Smooth muscle cell (in vitro differentiated cells): ENCODE measurements at regions not wholly inside any gene's neighbourhood (a gene's known extent, or its start where the extent isn't known, plus 50 kb on each side); places are given as distances from the start of the nearest gene placed in this dataset.

Experiments used
- DNase-seq: peaks from one replicate; lab custom pipeline; 2025; ENCODE audit not compliant: unreplicated experiment; lab: John Stamatoyannopoulos, UW
- H2AFZ ChIP-seq: fragments of 200-600 bp; sonication (generic); 2 replicates; pipeline ENCODE4 v1.6.0; 2016; ENCODE audit warnings: antibody characterized with exemption, low read depth, mild to moderate bottlenecking
- H3F3A ChIP-seq: fragments of 200-600 bp; sonication (generic); 2 replicates; pipeline ENCODE4 v1.6.0; 2017; ENCODE audit warnings: antibody characterized with exemption, low read depth
- H3K27ac ChIP-seq: fragments of 200-600 bp; sonication (generic); 2 replicates; pipeline ENCODE4 v1.5.1; 2016; ENCODE audit warnings: low read depth, mild to moderate bottlenecking
- H3K27me3 ChIP-seq: fragments of 200-600 bp; sonication (generic); 2 replicates; pipeline ENCODE4 v1.6.1; 2016; ENCODE audit warnings: low read depth, mild to moderate bottlenecking
- H3K36me3 ChIP-seq: fragments of 200-600 bp; sonication (generic); 2 replicates; pipeline ENCODE4 v1.5.1; 2016; ENCODE audit warnings: low read depth
- H3K4me1 ChIP-seq: fragments of 200-600 bp; sonication (generic); 2 replicates; pipeline ENCODE4 v1.5.1; 2016; ENCODE audit warnings: low read depth
- H3K4me2 ChIP-seq: fragments of 200-600 bp; sonication (generic); 2 replicates; pipeline ENCODE4 v1.6.0; 2016; ENCODE audit warnings: mild to moderate bottlenecking
- H3K4me3 ChIP-seq: fragments of 200-600 bp; sonication (generic); 2 replicates; pipeline ENCODE4 v1.5.1; 2016; ENCODE audit warnings: mild to moderate bottlenecking
- H3K79me2 ChIP-seq: fragments of 200-600 bp; sonication (generic); 2 replicates; pipeline ENCODE4 v1.6.0; 2016; ENCODE audit warnings: low read depth, mild to moderate bottlenecking
- H3K9ac ChIP-seq: fragments of 200-600 bp; sonication (generic); 2 replicates; pipeline ENCODE4 v1.6.0; 2016; ENCODE audit warnings: low read depth
- H3K9me3 ChIP-seq: fragments of 200-600 bp; sonication (generic); replicated peaks from 2 replicates; pipeline ENCODE4 v1.5.1; 2016; ENCODE audit warnings: low read depth
- H4K20me1 ChIP-seq: fragments of 200-600 bp; sonication (generic); 2 replicates; pipeline ENCODE4 v1.6.0; 2016; ENCODE audit warnings: low read depth
- CTCF ChIP-seq: fragments of 200-600 bp; sonication (generic); IDR thresholded peaks from 2 replicates; pipeline ENCODE4 v1.5.1; 2017; ENCODE audit warnings: borderline replicate concordance, mild to moderate bottlenecking, antibody characterized with exemption; ENCODE audit not compliant: insufficient read depth, poor library complexity, severe bottlenecking
- WGBS: methylation state at CpG from one replicate; pipeline ENCODE4 v1.1.7; 2016; ENCODE audit warnings: low lambda C conversion rate; 5-methylcytosine and 5-hydroxymethylcytosine counted together

GRCh38 chr6:140684776-140685550 lies 1310.5 kb upstream of the CITED2 start:
- H3F3A ChIP-seq, result no peaks in the 10 kb centered on the region
- no peaks in the 10 kb centered on the region for H3K4me1 ChIP-seq
- H3K9ac ChIP-seq, result no peak overlapping the region
- no peak for TF ChIP-seq CTCF
- H2AFZ ChIP-seq, result no peak overlapping the region
- DNase-seq, result no peak
- H4K20me1 ChIP-seq, result no peaks in the 10 kb centered on the region
- no peaks in the 10 kb centered on the region for H3K79me2 ChIP-seq
- no peaks in the 10 kb centered on the region for H3K36me3 ChIP-seq
- H3K9me3 ChIP-seq, result no peaks in the 10 kb centered on the region
- H3K4me3 ChIP-seq, result no peak overlapping the region
- no peaks in the 10 kb centered on the region for H3K27me3 ChIP-seq
- H3K27ac ChIP-seq, result no peak overlapping the region
- no peak overlapping the region for H3K4me2 ChIP-seq
- WGBS, result 84% methylated on average over 1 of the region's 1 CpG

GRCh38 chr6:140677781-140678528 lies 1303.5 kb upstream of the CITED2 start:
- DNase-seq, result no peak
- no peak overlapping the region for H3K4me2 ChIP-seq
- no peak for TF ChIP-seq CTCF

GRCh38 chr6:140671926-140672325 lies 1297.5 kb upstream of the CITED2 start:
- Histone ChIP-seq H3K27ac (no peak overlapping the region), H3K9ac (no peak overlapping the region), H2AFZ (no peak overlapping the region), H3K79me2 (no peaks in the 10 kb centered on the region), H3F3A (no peaks in the 10 kb centered on the region), H3K27me3 (no peaks in the 10 kb centered on the region), H3K9me3 (no peaks in the 10 kb centered on the region), H3K36me3 (no peaks in the 10 kb centered on the region), H4K20me1 (no peaks in the 10 kb centered on the region), H3K4me2 (no peak overlapping the region), H3K4me1 (no peaks in the 10 kb centered on the region), H3K4me3 (no peak overlapping the region)
- WGBS, result 86% methylated on average over 2 of the region's 2 CpGs
- no peak for TF ChIP-seq CTCF
- no peak for DNase-seq

More at GRCh38 chr6:140677781-140678528, 1303.5 kb upstream of the CITED2 start:
- Histone ChIP-seq H3F3A (no peaks in the 10 kb centered on the region), H3K4me3 (no peak overlapping the region), H3K4me1 (no peaks in the 10 kb centered on the region), H3K79me2 (no peaks in the 10 kb centered on the region), H3K27ac (no peak overlapping the region), H4K20me1 (no peaks in the 10 kb centered on the region), H3K27me3 (no peaks in the 10 kb centered on the region), H3K9ac (no peak overlapping the region), H2AFZ (no peak overlapping the region), H3K9me3 (no peaks in the 10 kb centered on the region), H3K36me3 (no peaks in the 10 kb centered on the region)
- 94% methylated on average over 5 of the region's 5 CpGs for WGBS

- no peaks in the 10 kb centered on the region for H3K4me1 ChIP-seq
- no peaks in the 10 kb centered on the region for H3K36me3 ChIP-seq
- H3F3A ChIP-seq, result no peaks in the 10 kb centered on the region
- no peaks in the 10 kb centered on the region for H3K9me3 ChIP-seq
- H2AFZ ChIP-seq, result peak overlapping the region; percentile 37
- no peak overlapping the region for H3K4me2 ChIP-seq
- TF ChIP-seq CTCF, result no peak
- DNase-seq, result no peak
- H3K27me3 ChIP-seq, result no peaks in the 10 kb centered on the region
- H3K4me3 ChIP-seq, result no peak overlapping the region
- no peak overlapping the region for H3K9ac ChIP-seq
- WGBS, result 41% methylated on average over 1 of the region's 1 CpG
- no peaks in the 10 kb centered on the region for H4K20me1 ChIP-seq
- no peak overlapping the region for H3K27ac ChIP-seq
- H3K79me2 ChIP-seq, result no peaks in the 10 kb centered on the region
Measured at GRCh38 chr6:140670021-140670420, 1295.6 kb upstream of the CITED2 start.
